ENCODE measurements at regions not wholly inside any gene's neighbourhood (a gene's known extent, or its start where the extent isn't known, plus 50 kb on each side); places are given as distances from the start of the nearest gene placed in this dataset.

DNA sequence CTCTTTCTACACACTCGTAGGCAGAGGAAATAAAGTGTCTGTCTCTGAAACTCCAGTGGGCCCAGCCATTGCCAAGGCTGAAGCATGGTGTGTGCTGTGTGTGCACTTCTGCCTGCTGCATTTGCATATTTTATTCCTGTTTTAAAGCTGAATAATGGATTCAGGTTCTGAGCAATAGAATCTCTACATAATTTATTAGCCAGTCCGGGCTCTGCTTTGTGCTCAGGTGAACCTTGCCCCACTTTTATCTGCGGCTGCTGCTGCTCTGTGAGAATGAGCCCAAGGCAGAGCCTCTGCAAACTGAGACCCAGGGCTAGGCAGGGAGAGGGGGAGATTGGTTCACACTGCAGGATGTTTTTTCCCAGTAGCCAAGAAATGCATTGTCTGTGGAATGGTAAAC lies 64.6 kb upstream of the SH3BP4 start:
- TF ChIP-seq, protein P1, sequence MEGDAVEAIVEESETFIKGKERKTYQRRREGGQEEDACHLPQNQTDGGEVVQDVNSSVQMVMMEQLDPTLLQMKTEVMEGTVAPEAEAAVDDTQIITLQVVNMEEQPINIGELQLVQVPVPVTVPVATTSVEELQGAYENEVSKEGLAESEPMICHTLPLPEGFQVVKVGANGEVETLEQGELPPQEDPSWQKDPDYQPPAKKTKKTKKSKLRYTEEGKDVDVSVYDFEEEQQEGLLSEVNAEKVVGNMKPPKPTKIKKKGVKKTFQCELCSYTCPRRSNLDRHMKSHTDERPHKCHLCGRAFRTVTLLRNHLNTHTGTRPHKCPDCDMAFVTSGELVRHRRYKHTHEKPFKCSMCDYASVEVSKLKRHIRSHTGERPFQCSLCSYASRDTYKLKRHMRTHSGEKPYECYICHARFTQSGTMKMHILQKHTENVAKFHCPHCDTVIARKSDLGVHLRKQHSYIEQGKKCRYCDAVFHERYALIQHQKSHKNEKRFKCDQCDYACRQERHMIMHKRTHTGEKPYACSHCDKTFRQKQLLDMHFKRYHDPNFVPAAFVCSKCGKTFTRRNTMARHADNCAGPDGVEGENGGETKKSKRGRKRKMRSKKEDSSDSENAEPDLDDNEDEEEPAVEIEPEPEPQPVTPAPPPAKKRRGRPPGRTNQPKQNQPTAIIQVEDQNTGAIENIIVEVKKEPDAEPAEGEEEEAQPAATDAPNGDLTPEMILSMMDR (conservative IDR thresholded peaks at IDR 0.05; ENCODE audit: low read length), result no peak
- no peak for TF ChIP-seq EZH2phosphoT487 (IDR thresholded peaks at IDR 0.05; ENCODE audit: borderline replicate concordance)

Measured in Loucy (cell line).